ENCODE measurements at regions not wholly inside any gene's neighbourhood (a gene's known extent, or its start where the extent isn't known, plus 50 kb on each side); places are given as distances from the start of the nearest gene placed in this dataset.

DNA sequence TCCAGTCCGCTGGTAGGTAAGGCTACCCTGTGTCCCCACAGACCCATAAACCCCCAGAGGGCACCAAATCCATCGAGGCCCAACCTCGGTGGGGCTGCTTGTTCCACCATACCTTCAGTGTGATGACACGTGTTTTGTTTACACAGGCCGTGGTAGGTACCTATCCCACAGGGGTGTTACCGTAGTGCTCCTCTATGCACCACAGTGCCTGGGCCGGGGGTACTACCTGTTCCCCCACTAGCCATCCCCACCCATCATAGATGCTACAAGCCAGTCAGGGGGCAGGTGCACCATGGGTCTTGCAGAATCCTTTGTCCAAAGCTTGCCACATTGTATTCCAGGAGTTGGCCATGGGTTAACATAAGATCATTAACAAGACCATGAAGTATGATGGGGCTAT, 796.2 kb downstream of the EFNA5 start:
- TF ChIP-seq CTCF (conservative IDR thresholded peaks at IDR 0.05 in 1 of 2, IDR thresholded peaks at IDR 0.05 in 1 of 2; ENCODE audit: extremely low read depth in 1 of 2, insufficient read depth in 1 of 2, low read depth in 1 of 2, low read length in 2 of 2) = no peak
- no peak for TF ChIP-seq EZH2 (IDR thresholded peaks at IDR 0.05; ENCODE audit: borderline replicate concordance, low read length)

Data from mammary epithelial cell (primary cell).